ENCODE measurements at regions not wholly inside any gene's neighbourhood (a gene's known extent, or its start where the extent isn't known, plus 50 kb on each side); places are given as distances from the start of the nearest gene placed in this dataset.

DNA sequence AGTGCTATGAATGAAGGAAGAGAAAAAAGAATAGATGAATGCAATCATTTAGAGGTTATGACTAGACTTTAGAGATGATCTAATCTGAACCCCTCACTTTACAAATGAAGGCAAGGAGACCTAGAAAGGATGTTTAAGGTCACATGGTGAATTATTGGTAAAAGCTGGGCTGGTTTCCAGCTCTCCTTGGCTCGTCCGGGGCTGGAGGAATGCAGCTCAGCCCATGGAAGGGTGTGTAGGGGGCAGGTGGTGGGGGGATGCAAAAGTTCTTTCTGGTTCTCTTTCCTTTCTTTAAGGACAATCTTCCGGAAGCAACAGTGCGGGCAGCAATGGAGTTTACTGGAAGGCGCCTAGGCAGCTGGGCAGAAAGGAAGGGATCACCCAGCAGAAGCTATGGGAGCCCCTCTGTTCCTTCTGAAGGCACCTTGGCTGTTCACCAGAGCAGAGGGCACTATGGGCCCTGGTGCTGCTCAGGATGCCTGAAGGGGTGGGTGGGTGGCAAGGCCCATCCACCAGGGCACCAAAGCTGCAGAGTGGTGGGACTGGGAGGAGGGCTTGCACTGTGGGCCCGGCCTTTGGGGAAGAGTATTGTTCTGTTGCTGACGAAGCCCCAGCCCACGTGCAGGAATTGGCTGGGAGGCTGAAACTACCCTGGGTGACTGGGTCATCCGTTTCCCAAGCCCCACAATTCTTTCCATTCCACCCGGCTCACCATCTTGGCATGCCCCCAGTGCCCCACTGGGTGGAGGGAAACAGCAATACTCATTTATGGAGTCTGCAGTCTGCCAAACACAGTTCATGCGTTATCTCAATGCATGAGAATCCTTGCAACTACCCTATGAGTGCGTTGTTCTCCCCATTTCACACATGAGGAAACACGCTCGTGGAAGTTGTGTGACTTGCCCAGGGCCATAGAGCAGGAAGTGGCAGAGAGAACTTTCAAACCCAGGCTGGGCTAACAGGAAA is 78.2 kb downstream of the IRF2BPL start:
- peaks cover 55% of the 10 kb centered on the region for H3K4me1 ChIP-seq (ENCODE audit: control insufficient read depth, insufficient read depth, low read length)

DNA sequence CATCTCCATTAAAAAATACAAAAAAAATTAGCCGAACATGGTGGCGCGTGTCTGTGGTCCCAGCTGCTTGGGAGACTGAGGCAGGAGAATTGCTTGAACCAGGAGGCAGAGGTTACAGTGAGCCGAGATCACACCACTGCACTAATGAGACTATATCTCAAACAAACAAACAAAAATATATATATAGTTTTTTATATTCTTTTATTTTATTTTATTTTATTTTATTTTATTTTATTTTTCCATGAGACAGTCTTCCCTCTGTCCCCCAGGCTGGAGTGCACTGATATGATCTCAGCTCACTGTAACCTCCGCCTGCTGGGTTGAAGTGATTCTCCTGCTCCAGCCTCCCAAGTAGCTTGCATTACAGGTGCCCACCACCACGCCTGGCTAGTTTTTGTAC is 79.5 kb downstream of the IRF2BPL start:
- H3K9me3 ChIP-seq (ENCODE audit: control insufficient read depth, insufficient read depth, low read length), result no peaks in the 10 kb centered on the region
- no peak overlapping the region for H3K27ac Mint-ChIP-seq
- no peak for ATAC-seq
- no peak for DNase-seq
- 98% methylated on average over 5 of the region's 6 CpGs for WGBS (ENCODE audit: insufficient coverage)
- H3K27me3 ChIP-seq (ENCODE audit: control insufficient read depth, insufficient read depth, low read length), result no peaks in the 10 kb centered on the region
- no peaks in the 10 kb centered on the region for H3K36me3 ChIP-seq (ENCODE audit: control insufficient read depth, insufficient read depth, low read length)
- H3K4me1 Mint-ChIP-seq, result peaks cover 13 to 30% of the 10 kb centered on the region in 2 donors
- H3K4me1 ChIP-seq (ENCODE audit: control insufficient read depth, insufficient read depth, low read length), result peaks cover 43% of the 10 kb centered on the region
- H3K9me3 Mint-ChIP-seq, result no peaks in the 10 kb centered on the region
- H3K27ac ChIP-seq (ENCODE audit: low read length), result no peak overlapping the region
- intact Hi-C loops (cut with micrococcal nuclease), result no loop called here
- no peak overlapping the region for H3K4me3 ChIP-seq (ENCODE audit: low read length)
- H3K27me3 Mint-ChIP-seq (ENCODE audit: low read depth in 2 of 2), result no peaks in the 10 kb centered on the region
- no peak overlapping the region for H3K4me3 Mint-ChIP-seq
- TF ChIP-seq, protein P1, sequence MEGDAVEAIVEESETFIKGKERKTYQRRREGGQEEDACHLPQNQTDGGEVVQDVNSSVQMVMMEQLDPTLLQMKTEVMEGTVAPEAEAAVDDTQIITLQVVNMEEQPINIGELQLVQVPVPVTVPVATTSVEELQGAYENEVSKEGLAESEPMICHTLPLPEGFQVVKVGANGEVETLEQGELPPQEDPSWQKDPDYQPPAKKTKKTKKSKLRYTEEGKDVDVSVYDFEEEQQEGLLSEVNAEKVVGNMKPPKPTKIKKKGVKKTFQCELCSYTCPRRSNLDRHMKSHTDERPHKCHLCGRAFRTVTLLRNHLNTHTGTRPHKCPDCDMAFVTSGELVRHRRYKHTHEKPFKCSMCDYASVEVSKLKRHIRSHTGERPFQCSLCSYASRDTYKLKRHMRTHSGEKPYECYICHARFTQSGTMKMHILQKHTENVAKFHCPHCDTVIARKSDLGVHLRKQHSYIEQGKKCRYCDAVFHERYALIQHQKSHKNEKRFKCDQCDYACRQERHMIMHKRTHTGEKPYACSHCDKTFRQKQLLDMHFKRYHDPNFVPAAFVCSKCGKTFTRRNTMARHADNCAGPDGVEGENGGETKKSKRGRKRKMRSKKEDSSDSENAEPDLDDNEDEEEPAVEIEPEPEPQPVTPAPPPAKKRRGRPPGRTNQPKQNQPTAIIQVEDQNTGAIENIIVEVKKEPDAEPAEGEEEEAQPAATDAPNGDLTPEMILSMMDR (IDR thresholded peaks at IDR 0.05), result no peak
- H3K36me3 Mint-ChIP-seq, result no peaks in the 10 kb centered on the region

More for the DNA sequence above, 78.2 kb downstream of the IRF2BPL start:
- H3K36me3 ChIP-seq (ENCODE audit: control insufficient read depth, insufficient read depth, low read length), result no peaks in the 10 kb centered on the region
- TF ChIP-seq, protein P1 (IDR thresholded peaks at IDR 0.05), result no peak
- DNase-seq (no peak), ATAC-seq (no peak)
- no peaks in the 10 kb centered on the region for H3K36me3 Mint-ChIP-seq
- WGBS (ENCODE audit: insufficient coverage), result 90% methylated on average over 14 of the region's 14 CpGs
- H3K27me3 ChIP-seq (ENCODE audit: control insufficient read depth, insufficient read depth, low read length), result no peaks in the 10 kb centered on the region
- H3K27ac ChIP-seq (ENCODE audit: low read length), result no peak overlapping the region
- peak overlapping the region in 1 of 2 donors; percentile 59 for H3K27ac Mint-ChIP-seq
- no peaks in the 10 kb centered on the region for H3K27me3 Mint-ChIP-seq (ENCODE audit: low read depth in 2 of 2)
- intact Hi-C loops (cut with micrococcal nuclease), result no loop called here
- H3K4me3 ChIP-seq (ENCODE audit: low read length), result no peak overlapping the region
- H3K9me3 ChIP-seq (ENCODE audit: control insufficient read depth, insufficient read depth, low read length), result no peaks in the 10 kb centered on the region
- no peaks in the 10 kb centered on the region for H3K9me3 Mint-ChIP-seq
- peaks cover 14 to 38% of the 10 kb centered on the region in 2 donors for H3K4me1 Mint-ChIP-seq
- no peak overlapping the region for H3K4me3 Mint-ChIP-seq

DNA sequence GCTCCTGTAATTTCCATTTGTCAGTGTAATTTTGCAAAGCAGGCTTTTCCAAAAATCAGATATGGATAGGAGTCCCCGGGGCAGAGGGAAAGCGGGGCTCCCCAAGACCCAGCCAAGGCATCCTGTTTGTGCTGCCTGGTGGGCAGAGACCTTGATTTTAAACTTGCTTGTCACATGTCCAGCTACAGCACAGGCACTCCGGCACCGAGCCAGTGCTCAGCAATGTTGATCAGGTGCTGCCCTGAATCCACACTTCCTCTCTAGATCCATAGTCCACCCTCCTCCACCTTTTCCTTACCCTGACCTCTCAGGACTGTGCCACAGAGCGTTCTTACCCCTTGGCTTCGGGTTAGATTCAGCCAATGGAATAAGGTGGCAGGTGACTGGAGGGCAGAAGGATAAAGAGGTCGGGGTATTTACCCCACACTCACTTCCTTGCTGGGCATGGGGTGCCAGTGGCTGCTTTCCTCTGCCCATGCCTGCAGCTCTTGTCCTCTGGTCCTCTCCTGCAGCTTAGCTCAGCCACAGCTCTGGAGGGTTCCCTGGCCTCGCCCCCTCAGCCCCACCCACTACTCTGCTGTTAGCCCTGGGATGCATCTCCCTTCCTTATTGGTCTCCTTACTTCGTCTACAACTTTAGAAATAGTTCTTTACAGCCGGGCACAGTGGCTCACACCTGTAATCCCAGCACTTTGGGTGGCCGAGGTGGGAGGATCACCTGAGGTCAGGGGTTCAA is 80.1 kb downstream of the IRF2BPL start:
- TF ChIP-seq, protein P1 (IDR thresholded peaks at IDR 0.05), result no peak
- Mint-ChIP-seq H3K27ac (peak overlapping the region in 1 of 2 donors; percentile 89), H3K9me3 (no peaks in the 10 kb centered on the region)

More for the DNA sequence above, 80.1 kb downstream of the IRF2BPL start:
- no peaks in the 10 kb centered on the region for H3K27me3 ChIP-seq (ENCODE audit: control insufficient read depth, insufficient read depth, low read length)
- Mint-ChIP-seq H3K4me1 (peaks cover 13 to 25% of the 10 kb centered on the region in 2 donors), H3K27me3 (ENCODE audit: low read depth in 2 of 2) (no peaks in the 10 kb centered on the region), H3K36me3 (no peaks in the 10 kb centered on the region), H3K4me3 (no peak overlapping the region)
- no peaks in the 10 kb centered on the region for H3K36me3 ChIP-seq (ENCODE audit: control insufficient read depth, insufficient read depth, low read length)
- H3K9me3 ChIP-seq (ENCODE audit: control insufficient read depth, insufficient read depth, low read length), result no peaks in the 10 kb centered on the region
- WGBS (ENCODE audit: insufficient coverage), result 93% methylated on average over 11 of the region's 11 CpGs
- intact Hi-C loops (cut with micrococcal nuclease), result no loop called here
- DNase-seq, result no peak
- peaks cover 37% of the 10 kb centered on the region for H3K4me1 ChIP-seq (ENCODE audit: control insufficient read depth, insufficient read depth, low read length)
- no peak for ATAC-seq
- no peak overlapping the region for H3K4me3 ChIP-seq (ENCODE audit: low read length)
- H3K27ac ChIP-seq (ENCODE audit: low read length), result no peak overlapping the region
